ENCODE measurements at regions not wholly inside any gene's neighbourhood (a gene's known extent, or its start where the extent isn't known, plus 50 kb on each side); places are given as distances from the start of the nearest gene placed in this dataset.
"Not testable (repeated sequence)": the region's sequence is repeated elsewhere in the genome, so short reads cannot be mapped to it uniquely, and the experiment has no call there.

DNA sequence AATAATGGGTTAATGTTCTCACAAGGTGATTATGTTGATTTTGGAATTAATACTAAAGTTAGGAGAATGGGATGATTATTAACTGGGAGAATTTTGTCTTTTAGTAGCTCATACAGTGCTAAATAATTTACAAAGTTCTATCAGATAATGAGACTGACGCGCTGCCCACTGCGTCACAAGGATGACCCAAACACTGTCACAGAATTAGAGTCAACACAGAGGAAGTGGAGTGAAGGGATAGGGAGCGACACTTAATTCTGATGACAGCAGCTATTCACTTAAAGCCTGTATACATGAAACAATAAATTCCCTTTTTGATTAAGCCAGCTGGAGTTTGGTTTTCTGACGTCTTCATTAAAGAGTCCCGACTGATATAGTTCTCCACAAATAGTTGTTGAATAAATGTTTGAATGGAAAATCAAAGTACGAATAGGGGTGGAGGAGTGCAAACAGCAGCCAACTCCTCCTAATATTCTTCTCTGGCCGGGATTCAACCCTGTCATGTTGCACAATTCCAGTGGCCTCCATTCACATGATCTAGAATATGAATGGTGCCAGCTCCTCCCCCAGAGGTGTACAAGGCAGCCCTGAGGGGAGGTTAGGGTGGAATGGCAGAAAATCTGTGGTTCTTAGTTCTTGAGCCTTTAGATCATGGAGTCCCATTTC is 140.3 kb downstream of the PCSK1 start:
- 93% methylated on average over 8 of the region's 8 CpGs for WGBS (ENCODE audit: low lambda C conversion rate)
- H4K20me1 ChIP-seq (ENCODE audit: insufficient read depth): no peaks in the 10 kb centered on the region
- no peak overlapping the region for H3K4me2 ChIP-seq
- peaks cover 0 to 9% of the 10 kb centered on the region in 2 experiments; a peak in 2 of 4 replicates for H3K4me1 ChIP-seq (ENCODE audit: control insufficient read depth in 1 of 2, insufficient read depth in 2 of 2, low read depth in 1 of 2, low read length in 1 of 2)
- no peak overlapping the region for H3K9ac ChIP-seq
- no peak overlapping the region for H3K27ac ChIP-seq (ENCODE audit: low read depth in 2 of 2, low read length in 1 of 2)
- H3K4me3 ChIP-seq (ENCODE audit: low read depth in 2 of 2, low read length in 1 of 2): no peak overlapping the region
- TF ChIP-seq GABPA (IDR thresholded peaks at IDR 0.05; ENCODE audit: low read depth): no peak
- no peak for TF ChIP-seq EZH2phosphoT487 (IDR thresholded peaks at IDR 0.05; ENCODE audit: borderline replicate concordance, low read depth)
- TF ChIP-seq, protein P1, sequence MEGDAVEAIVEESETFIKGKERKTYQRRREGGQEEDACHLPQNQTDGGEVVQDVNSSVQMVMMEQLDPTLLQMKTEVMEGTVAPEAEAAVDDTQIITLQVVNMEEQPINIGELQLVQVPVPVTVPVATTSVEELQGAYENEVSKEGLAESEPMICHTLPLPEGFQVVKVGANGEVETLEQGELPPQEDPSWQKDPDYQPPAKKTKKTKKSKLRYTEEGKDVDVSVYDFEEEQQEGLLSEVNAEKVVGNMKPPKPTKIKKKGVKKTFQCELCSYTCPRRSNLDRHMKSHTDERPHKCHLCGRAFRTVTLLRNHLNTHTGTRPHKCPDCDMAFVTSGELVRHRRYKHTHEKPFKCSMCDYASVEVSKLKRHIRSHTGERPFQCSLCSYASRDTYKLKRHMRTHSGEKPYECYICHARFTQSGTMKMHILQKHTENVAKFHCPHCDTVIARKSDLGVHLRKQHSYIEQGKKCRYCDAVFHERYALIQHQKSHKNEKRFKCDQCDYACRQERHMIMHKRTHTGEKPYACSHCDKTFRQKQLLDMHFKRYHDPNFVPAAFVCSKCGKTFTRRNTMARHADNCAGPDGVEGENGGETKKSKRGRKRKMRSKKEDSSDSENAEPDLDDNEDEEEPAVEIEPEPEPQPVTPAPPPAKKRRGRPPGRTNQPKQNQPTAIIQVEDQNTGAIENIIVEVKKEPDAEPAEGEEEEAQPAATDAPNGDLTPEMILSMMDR (IDR thresholded peaks at IDR 0.05): no peak
- CTCF ChIA-PET: interaction anchor here (0.6 to 1.0 kb wide), 2 partner anchors 12 to 174 kb away, joined by 3 read pairs; no protein-coding TSS in a partner anchor
- peaks cover 11% of the 10 kb centered on the region for H3F3A ChIP-seq (replicated peaks; ENCODE audit: insufficient read depth)
- H3K9me2 ChIP-seq: no peaks in the 10 kb centered on the region
- no peaks in the 10 kb centered on the region for H3K27me3 ChIP-seq (ENCODE audit: insufficient read depth)
- no peaks in the 10 kb centered on the region for H3K79me2 ChIP-seq (ENCODE audit: insufficient read depth)
- no peak overlapping the region for H2AFZ ChIP-seq (ENCODE audit: low read depth)
- DNase-seq: no peak
- H3K36me3 ChIP-seq (replicated peaks in 1 of 2; ENCODE audit: control insufficient read depth in 1 of 2, insufficient read depth in 2 of 2, low read length in 1 of 2): no peaks in the 10 kb centered on the region
- POLR2A ChIA-PET: no interaction called here
- H3K9me3 ChIP-seq: no peaks in the 10 kb centered on the region

DNA sequence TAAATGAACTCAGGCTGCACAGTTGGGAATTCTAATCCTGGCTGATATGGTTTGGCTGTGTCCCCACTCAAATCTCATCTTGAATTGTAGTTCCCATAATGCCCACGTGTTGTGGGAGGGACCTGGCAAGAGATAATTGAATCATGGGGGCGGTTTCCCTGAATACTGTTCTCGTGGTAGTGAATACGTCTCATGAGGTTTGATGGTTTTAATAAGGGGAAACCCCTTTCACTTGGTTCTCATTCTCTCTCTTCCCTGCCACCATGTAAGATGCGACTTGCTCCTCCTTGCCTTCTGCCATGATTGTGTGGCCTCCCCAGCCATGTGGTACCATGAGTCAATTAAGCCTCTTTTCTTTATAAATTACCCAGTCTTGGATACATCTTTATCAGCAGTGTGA is 143.8 kb downstream of the PCSK1 start:
- H3K79me2 ChIP-seq (ENCODE audit: insufficient read depth); H3K27ac ChIP-seq (ENCODE audit: low read depth in 2 of 2, low read length in 1 of 2); H3K4me2 ChIP-seq; H3F3A ChIP-seq (replicated peaks; ENCODE audit: insufficient read depth); CTCF ChIA-PET; H3K9me3 ChIP-seq; H3K4me1 ChIP-seq (ENCODE audit: control insufficient read depth in 1 of 2, insufficient read depth in 2 of 2, low read depth in 1 of 2, low read length in 1 of 2); H3K36me3 ChIP-seq (replicated peaks in 1 of 2; ENCODE audit: control insufficient read depth in 1 of 2, insufficient read depth in 2 of 2, low read length in 1 of 2); H3K4me3 ChIP-seq (ENCODE audit: low read depth in 2 of 2, low read length in 1 of 2); POLR2A ChIA-PET; H2AFZ ChIP-seq (ENCODE audit: low read depth); H3K27me3 ChIP-seq (ENCODE audit: insufficient read depth); H4K20me1 ChIP-seq (ENCODE audit: insufficient read depth); DNase-seq; H3K9ac ChIP-seq; H3K9me2 ChIP-seq: not testable (repeated sequence)
- 81% methylated on average over 5 of the region's 5 CpGs for WGBS (ENCODE audit: low lambda C conversion rate)

DNA sequence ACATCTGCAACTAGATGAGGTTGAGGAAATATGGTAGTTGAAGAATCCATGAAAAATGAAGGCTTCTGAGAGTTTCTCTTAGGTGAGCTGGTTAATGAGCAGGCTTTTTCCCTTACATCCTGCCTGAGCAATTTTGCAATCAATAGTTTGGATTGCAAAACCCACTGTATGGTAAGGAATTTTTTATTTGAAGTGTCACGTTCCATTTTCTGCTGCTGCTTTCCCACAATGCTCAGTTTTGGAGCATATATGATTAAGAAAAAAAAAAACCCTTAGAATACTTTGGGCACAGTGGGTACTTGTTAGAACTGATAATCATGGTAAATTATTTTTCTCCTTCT is 144.2 kb downstream of the PCSK1 start:
- POLR2A ChIA-PET: no interaction called here
- Histone ChIP-seq H3K4me2 (no peak overlapping the region), H3K79me2 (ENCODE audit: insufficient read depth) (no peaks in the 10 kb centered on the region), H4K20me1 (ENCODE audit: insufficient read depth) (no peaks in the 10 kb centered on the region), H3K9me2 (no peaks in the 10 kb centered on the region), H3K4me1 (ENCODE audit: control insufficient read depth in 1 of 2, insufficient read depth in 2 of 2, low read depth in 1 of 2, low read length in 1 of 2) (no peaks in the 10 kb centered on the region; a peak in 1 of 4 replicates), H3K36me3 (replicated peaks in 1 of 2; ENCODE audit: control insufficient read depth in 1 of 2, insufficient read depth in 2 of 2, low read length in 1 of 2) (no peaks in the 10 kb centered on the region), H3K4me3 (ENCODE audit: low read depth in 2 of 2, low read length in 1 of 2) (no peak overlapping the region), H3K9ac (no peak overlapping the region), H3K27ac (ENCODE audit: low read depth in 2 of 2, low read length in 1 of 2) (no peak overlapping the region), H3K27me3 (ENCODE audit: insufficient read depth) (no peaks in the 10 kb centered on the region), H2AFZ (ENCODE audit: low read depth) (no peak overlapping the region), H3K9me3 (no peaks in the 10 kb centered on the region), H3F3A (replicated peaks; ENCODE audit: insufficient read depth) (peaks cover 1% of the 10 kb centered on the region)
- CTCF ChIA-PET: no interaction called here
- DNase-seq: no peak
- WGBS (ENCODE audit: low lambda C conversion rate): 84% methylated on average over 1 of the region's 1 CpG
- TF ChIP-seq GABPA (IDR thresholded peaks at IDR 0.05; ENCODE audit: low read depth) (no peak), FOXJ3 (CRISPR knock-in tag; IDR thresholded peaks at IDR 0.05) (no peak), TCF12 (IDR thresholded peaks at IDR 0.05) (no peak), TEAD4 (IDR thresholded peaks at IDR 0.05; ENCODE audit: borderline replicate concordance, insufficient read depth) (no peak), FOSL2 (IDR thresholded peaks at IDR 0.05; ENCODE audit: borderline replicate concordance, low read depth) (no peak), NRF1 (IDR thresholded peaks at IDR 0.05; ENCODE audit: low read depth, low read length) (no peak), POLR2AphosphoS5 (IDR thresholded peaks at IDR 0.05; ENCODE audit: low read depth, low read length) (no peak), ELF1 (IDR thresholded peaks at IDR 0.05) (no peak)
- TF ChIP-seq, protein P2, sequence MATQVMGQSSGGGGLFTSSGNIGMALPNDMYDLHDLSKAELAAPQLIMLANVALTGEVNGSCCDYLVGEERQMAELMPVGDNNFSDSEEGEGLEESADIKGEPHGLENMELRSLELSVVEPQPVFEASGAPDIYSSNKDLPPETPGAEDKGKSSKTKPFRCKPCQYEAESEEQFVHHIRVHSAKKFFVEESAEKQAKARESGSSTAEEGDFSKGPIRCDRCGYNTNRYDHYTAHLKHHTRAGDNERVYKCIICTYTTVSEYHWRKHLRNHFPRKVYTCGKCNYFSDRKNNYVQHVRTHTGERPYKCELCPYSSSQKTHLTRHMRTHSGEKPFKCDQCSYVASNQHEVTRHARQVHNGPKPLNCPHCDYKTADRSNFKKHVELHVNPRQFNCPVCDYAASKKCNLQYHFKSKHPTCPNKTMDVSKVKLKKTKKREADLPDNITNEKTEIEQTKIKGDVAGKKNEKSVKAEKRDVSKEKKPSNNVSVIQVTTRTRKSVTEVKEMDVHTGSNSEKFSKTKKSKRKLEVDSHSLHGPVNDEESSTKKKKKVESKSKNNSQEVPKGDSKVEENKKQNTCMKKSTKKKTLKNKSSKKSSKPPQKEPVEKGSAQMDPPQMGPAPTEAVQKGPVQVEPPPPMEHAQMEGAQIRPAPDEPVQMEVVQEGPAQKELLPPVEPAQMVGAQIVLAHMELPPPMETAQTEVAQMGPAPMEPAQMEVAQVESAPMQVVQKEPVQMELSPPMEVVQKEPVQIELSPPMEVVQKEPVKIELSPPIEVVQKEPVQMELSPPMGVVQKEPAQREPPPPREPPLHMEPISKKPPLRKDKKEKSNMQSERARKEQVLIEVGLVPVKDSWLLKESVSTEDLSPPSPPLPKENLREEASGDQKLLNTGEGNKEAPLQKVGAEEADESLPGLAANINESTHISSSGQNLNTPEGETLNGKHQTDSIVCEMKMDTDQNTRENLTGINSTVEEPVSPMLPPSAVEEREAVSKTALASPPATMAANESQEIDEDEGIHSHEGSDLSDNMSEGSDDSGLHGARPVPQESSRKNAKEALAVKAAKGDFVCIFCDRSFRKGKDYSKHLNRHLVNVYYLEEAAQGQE (IDR thresholded peaks at IDR 0.05; ENCODE audit: low read depth, low read length): no peak
- TF ChIP-seq, protein P3, sequence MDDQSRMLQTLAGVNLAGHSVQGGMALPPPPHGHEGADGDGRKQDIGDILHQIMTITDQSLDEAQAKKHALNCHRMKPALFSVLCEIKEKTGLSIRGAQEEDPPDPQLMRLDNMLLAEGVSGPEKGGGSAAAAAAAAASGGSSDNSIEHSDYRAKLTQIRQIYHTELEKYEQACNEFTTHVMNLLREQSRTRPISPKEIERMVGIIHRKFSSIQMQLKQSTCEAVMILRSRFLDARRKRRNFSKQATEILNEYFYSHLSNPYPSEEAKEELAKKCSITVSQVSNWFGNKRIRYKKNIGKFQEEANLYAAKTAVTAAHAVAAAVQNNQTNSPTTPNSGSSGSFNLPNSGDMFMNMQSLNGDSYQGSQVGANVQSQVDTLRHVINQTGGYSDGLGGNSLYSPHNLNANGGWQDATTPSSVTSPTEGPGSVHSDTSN (IDR thresholded peaks at IDR 0.05): no peak
- TF ChIP-seq, protein P4, sequence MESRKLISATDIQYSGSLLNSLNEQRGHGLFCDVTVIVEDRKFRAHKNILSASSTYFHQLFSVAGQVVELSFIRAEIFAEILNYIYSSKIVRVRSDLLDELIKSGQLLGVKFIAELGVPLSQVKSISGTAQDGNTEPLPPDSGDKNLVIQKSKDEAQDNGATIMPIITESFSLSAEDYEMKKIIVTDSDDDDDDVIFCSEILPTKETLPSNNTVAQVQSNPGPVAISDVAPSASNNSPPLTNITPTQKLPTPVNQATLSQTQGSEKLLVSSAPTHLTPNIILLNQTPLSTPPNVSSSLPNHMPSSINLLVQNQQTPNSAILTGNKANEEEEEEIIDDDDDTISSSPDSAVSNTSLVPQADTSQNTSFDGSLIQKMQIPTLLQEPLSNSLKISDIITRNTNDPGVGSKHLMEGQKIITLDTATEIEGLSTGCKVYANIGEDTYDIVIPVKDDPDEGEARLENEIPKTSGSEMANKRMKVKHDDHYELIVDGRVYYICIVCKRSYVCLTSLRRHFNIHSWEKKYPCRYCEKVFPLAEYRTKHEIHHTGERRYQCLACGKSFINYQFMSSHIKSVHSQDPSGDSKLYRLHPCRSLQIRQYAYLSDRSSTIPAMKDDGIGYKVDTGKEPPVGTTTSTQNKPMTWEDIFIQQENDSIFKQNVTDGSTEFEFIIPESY (IDR thresholded peaks at IDR 0.05; ENCODE audit: borderline replicate concordance, low read depth): no peak

Data from SK-N-SH (cell line).